HG03139 (cell line): ENCODE measurements at regions not wholly inside any gene's neighbourhood (a gene's known extent, or its start where the extent isn't known, plus 50 kb on each side); places are given as distances from the start of the nearest gene placed in this dataset.

Experiments
- ATAC-seq: cut with Tn5 transposase; IDR thresholded peaks from one replicate; pipeline ENCODE4 v1.9.1; 2021; ENCODE audit not compliant: unreplicated experiment

- ATAC-seq, result no peak
Measured at GRCh38 chr2:19045151-19045550, 313.3 kb downstream of the OSR1 start.

DNA sequence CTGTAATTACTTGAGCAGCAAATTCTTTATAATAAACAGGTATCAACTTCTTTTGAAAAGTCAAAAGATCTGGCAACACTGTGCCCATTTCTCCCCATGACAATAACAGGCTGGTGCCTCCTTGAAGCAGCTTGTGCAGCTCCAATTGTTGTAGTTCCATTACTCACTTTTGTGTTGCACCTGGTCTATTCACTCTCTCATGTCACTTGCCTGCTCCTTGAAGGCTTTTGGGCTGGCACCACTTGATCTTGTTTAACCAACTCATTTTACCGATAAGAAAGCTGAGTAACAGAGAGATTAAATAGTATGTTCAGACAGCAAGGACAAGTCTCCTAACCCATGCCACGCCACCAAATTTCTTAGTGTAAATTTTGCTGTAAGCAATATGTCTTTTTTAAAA is 314.5 kb downstream of the OSR1 start:
- ATAC-seq, result no peak

GRCh38 chr2:19041434-19042041 is 316.9 kb downstream of the OSR1 start:
- ATAC-seq, result no peak

DNA sequence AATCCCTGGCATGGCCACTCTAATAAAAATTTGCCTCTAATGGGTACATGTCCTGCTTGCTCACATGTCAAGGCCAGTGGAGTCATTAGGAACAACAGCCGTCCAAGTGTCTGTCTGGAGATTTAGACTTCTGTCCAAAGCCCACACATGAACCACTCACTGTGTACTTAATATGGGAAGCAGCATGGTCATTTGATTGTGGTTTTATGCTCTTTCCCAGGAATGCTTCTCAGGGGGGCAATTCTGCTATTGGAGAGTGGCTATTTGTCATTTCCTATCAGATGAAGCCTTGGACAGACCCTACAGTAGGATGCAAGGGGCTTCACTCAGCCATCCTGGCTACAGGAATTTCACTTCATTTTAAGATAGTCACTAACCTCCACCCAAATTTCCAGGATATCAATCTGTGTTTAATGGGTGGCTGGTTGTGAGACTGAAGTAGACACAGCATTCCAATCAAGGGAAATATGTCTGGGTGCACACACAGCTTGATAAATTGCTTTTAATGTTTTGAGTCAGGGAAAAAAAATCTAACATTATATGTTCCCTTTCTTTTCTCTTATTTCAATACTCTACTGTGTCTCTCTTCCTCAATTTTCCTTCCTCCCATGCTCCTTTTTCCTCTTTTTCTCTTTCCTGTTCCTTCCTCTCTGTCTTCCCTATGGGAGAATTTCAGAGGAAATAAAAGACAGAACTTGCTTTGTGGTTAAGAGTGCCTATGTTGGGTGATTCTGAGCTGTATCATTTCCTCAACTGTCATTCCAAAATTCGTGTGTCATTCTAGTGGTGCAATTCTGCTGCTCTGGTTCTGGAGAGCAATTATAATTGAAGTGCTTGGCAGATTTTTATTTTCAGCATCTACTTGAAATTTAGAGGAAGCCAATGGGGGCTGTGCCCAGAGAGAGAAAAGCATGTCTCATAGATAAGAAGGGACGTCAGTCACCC is 320.1 kb downstream of the OSR1 start:
- ATAC-seq, result no peak

- no peak for ATAC-seq
Measured at GRCh38 chr2:19036091-19036490, 322.3 kb downstream of the OSR1 start.

DNA sequence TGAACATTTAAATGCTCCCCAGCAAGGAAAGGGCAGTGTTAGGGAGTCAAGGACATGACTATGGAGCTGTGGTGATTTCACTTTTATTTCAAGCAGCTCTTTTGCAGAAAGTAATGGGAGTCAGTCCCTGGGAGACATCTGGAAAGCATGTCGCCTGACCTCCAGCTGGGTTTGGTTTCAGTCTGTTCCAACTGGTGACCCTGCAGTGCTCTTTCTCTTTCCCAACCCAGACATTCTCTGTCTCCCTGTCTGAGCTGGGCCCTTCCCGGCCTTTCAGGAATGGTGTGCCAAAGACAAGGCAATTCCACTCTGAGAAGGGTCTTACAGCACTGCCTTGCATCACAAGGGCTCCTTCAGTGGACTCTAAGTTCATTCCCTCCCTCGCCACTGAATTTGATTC is 323.2 kb downstream of the OSR1 start:
- no peak for ATAC-seq

DNA sequence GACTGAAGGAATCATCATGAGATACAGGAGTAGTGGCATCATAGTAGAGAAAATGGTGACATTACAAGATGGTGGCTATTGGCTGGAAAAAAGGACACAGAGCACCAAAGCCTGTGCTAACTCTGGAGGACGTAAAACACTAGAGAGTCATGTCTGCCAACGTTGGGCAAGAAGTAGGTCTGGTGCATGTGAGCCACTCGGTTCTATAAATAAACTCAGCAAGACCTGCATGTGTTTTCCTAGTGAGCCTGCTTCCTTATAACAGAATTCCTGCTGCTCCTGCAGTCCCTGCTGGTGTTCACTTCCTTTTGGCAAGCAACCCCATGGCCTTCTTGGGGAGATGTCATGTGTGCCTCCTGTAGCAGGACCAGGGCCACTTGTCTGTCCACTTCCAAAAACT is 325.2 kb downstream of the OSR1 start:
- no peak for ATAC-seq

DNA sequence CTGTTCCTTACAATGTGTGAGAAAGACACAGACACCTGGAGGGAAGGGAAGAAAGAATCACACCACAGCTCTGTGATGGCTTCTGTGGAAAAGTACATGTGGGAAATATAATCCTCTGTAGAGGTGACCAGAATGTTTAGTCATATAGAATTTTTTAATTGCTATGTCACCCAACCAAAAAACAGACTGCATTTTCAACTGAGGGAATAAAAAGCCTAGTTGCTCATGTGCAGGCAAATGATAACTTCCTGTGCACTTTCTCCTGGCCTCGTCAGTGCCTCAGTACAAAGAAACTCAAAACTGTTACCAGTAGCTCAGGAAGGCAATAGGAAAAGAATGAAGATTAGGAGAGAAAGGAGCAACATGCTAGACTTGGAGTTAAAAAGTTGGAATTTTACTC is 326.8 kb downstream of the OSR1 start:
- no peak for ATAC-seq

DNA sequence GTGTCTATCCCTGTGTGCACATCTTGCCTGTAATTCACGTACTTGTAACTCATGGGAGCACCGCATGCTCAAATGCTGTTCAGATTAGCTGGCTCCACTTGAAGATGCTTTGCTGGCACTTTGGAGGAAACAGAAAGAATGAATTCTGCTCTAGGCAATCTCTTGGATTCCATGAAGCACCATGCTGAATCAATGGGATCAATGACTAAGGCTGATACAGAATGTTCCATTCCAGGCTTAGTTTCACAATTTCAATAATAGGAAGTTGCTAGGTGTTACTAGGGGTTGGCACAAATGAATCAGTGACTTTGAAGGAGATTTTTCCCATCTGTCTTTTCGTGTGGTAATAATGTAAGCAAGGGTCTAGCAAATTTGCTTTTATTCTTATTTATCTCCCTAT is 328.8 kb downstream of the OSR1 start:
- no peak for ATAC-seq

DNA sequence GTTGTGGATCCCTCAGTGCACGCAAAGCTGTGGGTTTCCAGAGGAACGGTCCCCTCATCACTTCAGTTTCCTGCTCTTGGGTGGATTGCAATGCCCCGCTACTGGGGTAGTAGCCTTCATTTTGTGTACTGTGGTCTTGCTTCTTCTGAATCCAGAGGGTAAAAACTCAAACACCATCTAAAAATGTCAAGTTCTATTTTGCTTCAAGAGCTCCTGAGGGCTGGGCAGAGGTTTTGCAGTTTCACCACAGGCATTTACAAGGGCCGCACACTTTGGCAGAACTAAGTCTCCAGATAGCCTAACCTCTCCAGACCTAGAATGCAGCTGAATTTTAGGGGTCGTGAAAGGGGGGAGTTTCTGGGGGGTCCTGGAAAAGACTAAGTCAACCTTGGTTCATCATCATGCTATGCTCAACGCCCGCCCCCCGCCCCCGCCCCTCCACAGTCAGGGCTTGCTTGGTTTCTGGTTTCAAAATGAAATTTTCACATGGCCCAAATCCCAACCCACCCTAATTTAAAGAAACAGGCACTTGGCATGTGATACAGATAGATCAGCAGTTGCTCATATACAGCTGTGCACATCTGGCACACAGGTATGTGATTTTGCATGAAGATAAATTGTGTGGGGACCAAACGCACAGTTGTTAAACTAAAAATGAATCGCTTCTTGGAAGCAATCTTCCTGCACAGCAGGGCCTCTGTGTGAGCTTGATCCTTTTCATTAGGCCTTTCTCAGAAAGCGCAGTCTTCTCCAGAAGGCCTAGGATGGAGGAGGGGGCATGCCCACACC is 329.6 kb downstream of the OSR1 start:
- no peak for ATAC-seq

DNA sequence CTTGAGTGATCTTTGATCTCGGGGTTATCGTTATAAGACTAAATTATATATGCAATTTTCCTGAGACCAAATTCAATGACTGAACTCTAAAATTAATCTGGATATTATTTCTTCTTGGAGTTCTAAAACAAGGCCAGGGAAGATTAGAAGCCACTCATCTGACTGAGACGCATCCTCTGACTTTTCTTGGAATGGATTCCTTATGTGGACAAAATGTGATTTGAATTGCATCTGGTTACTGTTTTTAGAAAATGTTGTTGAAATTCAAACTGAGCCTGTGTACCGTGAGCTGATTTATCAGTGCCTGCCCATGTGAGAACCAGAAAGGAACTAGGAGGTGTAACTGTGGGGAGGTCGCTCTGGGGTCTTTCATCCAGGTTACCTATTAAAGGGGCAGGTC is 330.8 kb downstream of the OSR1 start:
- no peak for ATAC-seq

DNA sequence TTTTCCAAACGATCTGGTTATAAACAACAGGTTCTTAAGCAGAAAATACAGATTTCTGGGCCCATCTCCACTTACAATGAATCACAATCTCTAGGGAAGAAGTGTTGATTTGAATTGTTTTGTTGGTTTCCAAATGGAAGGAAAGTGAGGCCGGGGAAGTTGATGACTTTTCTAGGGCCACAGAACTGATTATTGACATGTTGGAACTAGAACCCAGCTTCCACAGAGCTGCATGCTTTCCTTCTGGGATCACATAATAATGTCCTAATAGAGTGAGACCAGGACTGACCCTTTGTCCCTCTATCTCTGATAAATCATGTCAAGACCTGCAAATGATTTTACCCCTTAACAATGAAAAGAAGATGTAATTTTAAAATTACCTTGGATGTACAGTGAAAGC is 332.2 kb downstream of the OSR1 start:
- ATAC-seq, result no peak

- no peak for ATAC-seq
Measured at GRCh38 chr2:19022334-19022733, 336.1 kb downstream of the OSR1 start.

DNA sequence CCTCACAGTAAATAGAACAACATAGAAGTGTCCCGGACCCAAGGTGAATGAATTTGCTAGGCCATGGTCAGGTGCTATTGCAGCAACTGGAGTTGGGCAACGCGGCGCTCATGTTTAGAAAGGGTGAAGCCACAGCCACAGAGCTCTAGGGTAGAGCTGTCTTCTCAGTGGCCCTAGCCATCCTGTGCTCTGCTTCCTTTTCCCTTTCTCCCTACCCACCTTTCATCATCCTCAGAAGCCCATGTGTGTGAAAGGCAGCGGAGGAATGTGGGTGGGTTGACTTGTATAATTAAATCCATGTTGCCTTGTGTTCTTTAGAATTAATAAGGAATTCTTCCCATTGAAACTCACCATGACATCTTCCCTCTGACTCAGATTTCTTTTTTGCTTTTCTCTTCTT is 336.7 kb downstream of the OSR1 start:
- no peak for ATAC-seq

GRCh38 chr2:19021100-19021476 is 337.3 kb downstream of the OSR1 start:
- no peak for ATAC-seq

DNA sequence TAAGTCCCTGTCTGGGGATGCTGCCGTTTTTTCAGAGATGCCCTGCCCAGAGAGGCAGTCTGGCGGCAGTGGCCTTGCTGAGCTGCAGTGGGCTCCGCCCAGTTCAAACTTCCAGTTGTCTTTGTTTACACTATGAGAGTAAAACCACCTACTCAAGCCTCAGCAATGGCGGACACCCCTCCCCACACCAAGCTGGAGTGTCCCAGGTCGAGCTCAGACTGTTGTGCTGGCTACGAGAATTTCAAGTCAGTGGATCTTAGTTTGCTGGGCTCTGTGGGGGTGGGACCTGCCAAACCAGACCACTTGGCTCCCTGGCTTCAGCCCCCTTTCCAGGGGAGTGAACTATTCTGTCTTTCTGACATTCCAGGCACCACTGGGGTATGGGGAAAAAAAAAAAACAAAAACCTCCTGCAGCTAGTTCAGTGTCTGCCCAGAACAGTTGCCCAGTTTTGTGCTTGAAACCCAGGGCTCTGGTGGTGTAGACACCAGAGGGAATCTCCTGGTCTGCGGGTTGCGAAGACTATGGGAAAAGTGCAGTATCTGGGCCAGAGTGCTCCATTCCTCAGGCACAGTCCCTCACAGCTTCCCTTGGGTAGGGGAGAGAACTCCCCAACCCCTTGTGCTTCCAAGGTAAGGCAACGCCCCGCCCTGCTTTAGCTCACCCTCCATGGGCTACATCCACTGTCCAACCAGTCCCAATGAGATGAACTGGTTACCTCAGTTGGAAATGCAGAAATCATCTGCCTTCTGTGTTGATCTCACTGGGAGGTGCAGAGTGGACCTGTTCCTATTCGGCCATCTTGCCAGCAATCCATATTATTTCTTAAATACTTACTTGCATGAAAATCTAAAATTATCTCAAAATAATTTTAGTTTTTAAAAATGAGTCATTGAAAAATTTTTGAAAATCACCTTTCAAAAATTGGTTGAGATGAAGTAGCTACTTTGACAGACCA is 338.0 kb downstream of the OSR1 start:
- ATAC-seq, result no peak

DNA sequence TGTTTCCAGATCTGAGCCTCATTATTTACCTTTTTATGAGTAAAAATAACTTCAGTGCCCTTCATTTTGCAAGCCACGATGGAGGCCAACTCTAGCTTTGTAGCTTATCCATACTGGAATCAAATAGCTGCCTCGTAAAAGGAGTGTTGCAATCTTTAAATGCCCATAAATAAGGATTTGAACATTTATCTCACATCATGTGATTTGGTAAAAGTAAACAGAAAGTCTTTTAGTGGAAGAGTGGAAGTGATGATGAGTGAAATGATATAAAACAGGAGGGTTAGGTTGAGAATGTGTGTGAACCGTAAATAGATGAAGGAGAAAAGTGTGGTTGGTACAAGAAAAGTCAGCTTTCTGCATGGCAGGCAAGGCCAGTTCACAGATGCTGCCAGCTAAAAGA is 348.9 kb downstream of the OSR1 start:
- ATAC-seq, result no peak

GRCh38 chr2:19003554-19003953 is 354.9 kb downstream of the OSR1 start:
- ATAC-seq, result no peak

- no peak for ATAC-seq
Measured at GRCh38 chr2:19000776-19001175, 357.6 kb downstream of the OSR1 start.

GRCh38 chr2:18999198-18999597 is 359.2 kb downstream of the OSR1 start:
- no peak for ATAC-seq

DNA sequence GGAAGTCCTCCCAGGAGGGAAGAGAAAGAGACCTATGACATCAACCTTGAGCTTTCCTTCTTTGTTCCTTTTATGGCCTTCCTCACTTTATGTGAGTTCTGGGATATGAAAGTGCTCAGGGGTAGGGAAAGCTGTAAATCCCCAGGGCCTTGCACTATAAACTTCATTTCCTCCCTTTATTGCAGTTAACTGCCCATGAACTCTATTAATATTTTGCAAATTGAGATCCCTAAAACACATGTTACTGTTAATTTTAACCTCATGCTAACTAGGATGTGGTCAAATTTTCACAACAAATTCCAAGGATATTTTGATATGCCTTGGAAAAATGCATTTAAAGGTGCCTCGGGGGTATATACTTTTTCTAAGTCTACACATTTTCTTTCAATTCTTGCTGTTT is 359.9 kb downstream of the OSR1 start:
- ATAC-seq, result no peak
